Endodermal cell (in vitro differentiated cells): ENCODE measurements at regions not wholly inside any gene's neighbourhood (a gene's known extent, or its start where the extent isn't known, plus 50 kb on each side); places are given as distances from the start of the nearest gene placed in this dataset.

Source experiments
- DNase-seq: peaks from one replicate; pipeline ENCODE4 v3.0.0-alpha.2; 2017
- H3K27ac ChIP-seq: 2 replicates; pipeline ENCODE4 v1.5.1; 2013; ENCODE audit warnings: mild to moderate bottlenecking, low read depth, low read length, moderate library complexity
- H3K27me3 ChIP-seq: 2 replicates; pipeline ENCODE4 v1.6.1; 2013; ENCODE audit warnings: mild to moderate bottlenecking, low read length, moderate library complexity; ENCODE audit not compliant: insufficient read depth, control insufficient read depth, poor library complexity, severe bottlenecking
- H3K36me3 ChIP-seq: 2 replicates; pipeline ENCODE4 v1.7.0; 2013; ENCODE audit warnings: mild to moderate bottlenecking, low read length, moderate library complexity; ENCODE audit not compliant: control insufficient read depth, insufficient read depth
- H3K4me1 ChIP-seq: one replicate; pipeline ENCODE4 v1.7.0; 2013; ENCODE audit warnings: low read length; ENCODE audit not compliant: control insufficient read depth, insufficient read depth
- H3K4me3 ChIP-seq: 2 replicates; pipeline ENCODE4 v1.5.1; 2013; ENCODE audit warnings: mild to moderate bottlenecking, low read length, moderate library complexity
- H3K9ac ChIP-seq: 2 replicates; pipeline ENCODE4 v1.6.1; 2013; ENCODE audit warnings: mild to moderate bottlenecking, low read length, moderate library complexity; ENCODE audit not compliant: poor library complexity, severe bottlenecking; ENCODE audit errors: extremely low read depth
- H3K9me3 ChIP-seq: 2 replicates; pipeline ENCODE4 v1.6.1; 2013; ENCODE audit warnings: mild to moderate bottlenecking, low read length, moderate library complexity; ENCODE audit not compliant: control insufficient read depth
- H3K27ac Mint-ChIP-seq: 2 replicates; pipeline ENCODE4 v1.8.0; 2020; ENCODE audit warnings: mixed read lengths
- H3K27me3 Mint-ChIP-seq: 2 replicates; pipeline ENCODE4 v1.8.0; 2021; ENCODE audit warnings: mild to moderate bottlenecking, mixed read lengths; ENCODE audit not compliant: insufficient read depth
- H3K36me3 Mint-ChIP-seq: 2 replicates; pipeline ENCODE4 v1.8.0; 2020; ENCODE audit warnings: low read depth, mixed read lengths
- H3K4me1 Mint-ChIP-seq: 2 replicates; pipeline ENCODE4 v1.8.0; 2020; ENCODE audit warnings: mixed read lengths
- H3K4me3 Mint-ChIP-seq: 2 replicates; pipeline ENCODE4 v1.8.0; 2020; ENCODE audit warnings: mild to moderate bottlenecking, moderate library complexity, mixed read lengths
- H3K9me3 Mint-ChIP-seq: 2 replicates; pipeline ENCODE4 v1.8.0; 2020; ENCODE audit warnings: mild to moderate bottlenecking, mixed read lengths
- WGBS, 2 experiments: methylation state at CpG; one replicate each; pipeline versions ENCODE4 v1.1.5 to v1.1.7; 2013; ENCODE audit warnings: missing lambda C conversion rate in 2 of 2, mixed read lengths in 1 of 2; ENCODE audit not compliant: insufficient coverage in 1 of 2, insufficient read length in 1 of 2; 5-methylcytosine and 5-hydroxymethylcytosine counted together
- TF ChIP-seq, protein P1 (sequence below): fragments of 200-600 bp; sonication (generic); conservative IDR thresholded peaks from 2 replicates; pipeline ENCODE4 v1.5.0; 2021; ENCODE audit warnings: antibody characterized with exemption, mild to moderate bottlenecking

DNA sequence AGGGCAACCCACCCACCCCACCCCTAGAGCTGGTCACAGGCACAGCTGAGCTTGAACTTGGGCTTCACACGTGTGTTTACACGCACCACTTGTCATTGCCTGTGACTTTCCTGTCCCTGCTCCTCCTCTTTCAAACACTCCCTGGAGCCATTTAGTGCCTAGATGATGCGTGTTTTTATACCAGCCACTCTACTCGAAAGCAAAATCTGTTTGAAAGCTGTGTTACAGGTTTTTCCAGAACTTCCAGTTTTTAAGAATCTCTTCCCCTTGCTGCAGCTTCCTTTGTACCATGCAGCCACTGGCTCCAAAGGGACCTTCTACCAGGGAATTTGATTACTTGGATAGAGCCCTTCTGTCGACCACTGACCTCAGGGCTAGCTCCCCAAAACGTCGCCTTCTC, 78.8 kb upstream of the SPRY4 start:
- Histone ChIP-seq H3K4me1 (no peaks in the 10 kb centered on the region), H3K4me3 (no peak overlapping the region), H3K9me3 (no peaks in the 10 kb centered on the region), H3K27ac (no peak overlapping the region), H3K9ac (no peak overlapping the region), H3K36me3 (no peaks in the 10 kb centered on the region), H3K27me3 (no peaks in the 10 kb centered on the region)
- H3K36me3 Mint-ChIP-seq = no peaks in the 10 kb centered on the region
- H3K27me3 Mint-ChIP-seq = no peaks in the 10 kb centered on the region
- 78 to 80% methylated on average over 7 of the region's 7 CpGs for WGBS, 2 experiments
- no peaks in the 10 kb centered on the region for H3K9me3 Mint-ChIP-seq
- no peak overlapping the region for H3K27ac Mint-ChIP-seq
- TF ChIP-seq, protein P1, sequence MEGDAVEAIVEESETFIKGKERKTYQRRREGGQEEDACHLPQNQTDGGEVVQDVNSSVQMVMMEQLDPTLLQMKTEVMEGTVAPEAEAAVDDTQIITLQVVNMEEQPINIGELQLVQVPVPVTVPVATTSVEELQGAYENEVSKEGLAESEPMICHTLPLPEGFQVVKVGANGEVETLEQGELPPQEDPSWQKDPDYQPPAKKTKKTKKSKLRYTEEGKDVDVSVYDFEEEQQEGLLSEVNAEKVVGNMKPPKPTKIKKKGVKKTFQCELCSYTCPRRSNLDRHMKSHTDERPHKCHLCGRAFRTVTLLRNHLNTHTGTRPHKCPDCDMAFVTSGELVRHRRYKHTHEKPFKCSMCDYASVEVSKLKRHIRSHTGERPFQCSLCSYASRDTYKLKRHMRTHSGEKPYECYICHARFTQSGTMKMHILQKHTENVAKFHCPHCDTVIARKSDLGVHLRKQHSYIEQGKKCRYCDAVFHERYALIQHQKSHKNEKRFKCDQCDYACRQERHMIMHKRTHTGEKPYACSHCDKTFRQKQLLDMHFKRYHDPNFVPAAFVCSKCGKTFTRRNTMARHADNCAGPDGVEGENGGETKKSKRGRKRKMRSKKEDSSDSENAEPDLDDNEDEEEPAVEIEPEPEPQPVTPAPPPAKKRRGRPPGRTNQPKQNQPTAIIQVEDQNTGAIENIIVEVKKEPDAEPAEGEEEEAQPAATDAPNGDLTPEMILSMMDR = no peak
- peaks cover 11% of the 10 kb centered on the region for H3K4me1 Mint-ChIP-seq
- H3K4me3 Mint-ChIP-seq = no peak overlapping the region
- no peak for DNase-seq

DNA sequence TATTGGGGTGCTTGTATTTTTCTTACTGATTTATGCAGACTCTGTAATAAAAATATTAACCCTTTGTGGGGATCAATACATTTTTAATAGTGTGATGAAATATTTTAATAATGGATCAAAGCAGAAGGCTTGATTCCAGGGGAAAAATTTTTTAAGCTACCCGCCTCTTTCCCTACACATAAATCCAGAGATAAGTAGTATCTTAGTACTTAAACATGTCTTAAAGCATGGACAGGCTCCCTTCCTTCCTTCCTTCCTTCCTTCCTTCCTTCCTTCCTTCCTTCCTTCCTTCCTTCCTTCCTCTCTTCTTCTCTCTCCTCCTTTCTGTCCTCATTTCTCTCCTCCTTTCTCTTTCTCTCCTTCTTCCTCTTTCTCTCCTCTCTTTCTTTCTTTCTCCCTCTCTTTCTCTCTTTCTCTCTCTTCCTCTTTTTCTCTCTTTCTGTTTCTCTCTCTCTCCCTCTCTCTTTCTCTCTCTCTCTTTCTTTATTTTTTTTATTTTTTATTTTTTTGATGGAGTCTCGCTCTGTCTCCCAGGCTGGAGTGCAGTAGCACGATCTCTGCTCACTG, 78.0 kb upstream of the SPRY4 start:
- Mint-ChIP-seq H3K27ac (no peak overlapping the region), H3K27me3 (no peaks in the 10 kb centered on the region), H3K4me3 (no peak overlapping the region), H3K4me1 (peaks cover 11% of the 10 kb centered on the region), H3K36me3 (no peaks in the 10 kb centered on the region), H3K9me3 (no peaks in the 10 kb centered on the region)
- no peaks in the 10 kb centered on the region for H3K9me3 ChIP-seq
- DNase-seq = no peak
- no peak overlapping the region for H3K4me3 ChIP-seq
- WGBS, 2 experiments = 89 to 95% methylated on average over 2 to 3 of the region's 3 CpGs
- H3K27ac ChIP-seq = no peak overlapping the region
- no peaks in the 10 kb centered on the region for H3K36me3 ChIP-seq
- H3K4me1 ChIP-seq = no peaks in the 10 kb centered on the region
- TF ChIP-seq, protein P1 = no peak
- H3K9ac ChIP-seq = no peak overlapping the region
- no peaks in the 10 kb centered on the region for H3K27me3 ChIP-seq

DNA sequence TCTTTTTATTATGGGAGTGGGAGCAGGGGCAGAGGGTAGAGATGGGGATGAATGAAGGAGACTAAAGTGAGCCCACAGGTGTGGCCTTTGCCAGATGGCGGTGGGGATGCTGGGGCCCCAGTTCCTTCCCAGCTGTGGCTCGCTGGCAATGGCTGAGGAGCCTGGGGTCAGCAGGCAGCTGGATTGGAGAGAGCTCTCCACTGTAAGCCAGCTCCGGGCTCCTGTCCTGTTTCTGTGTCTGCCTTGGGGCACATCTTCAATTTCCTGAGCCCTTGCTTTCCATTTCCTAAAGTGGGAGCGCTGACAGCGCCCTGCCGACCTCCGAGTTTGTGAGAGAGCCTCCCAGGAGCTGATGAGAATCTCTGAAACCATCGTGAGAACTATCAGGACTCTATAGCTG, 75.6 kb upstream of the SPRY4 start:
- Histone ChIP-seq H3K4me3 (no peak overlapping the region), H3K9ac (no peak overlapping the region), H3K27ac (no peak overlapping the region), H3K36me3 (no peaks in the 10 kb centered on the region), H3K9me3 (peaks cover 17% of the 10 kb centered on the region), H3K4me1 (no peaks in the 10 kb centered on the region), H3K27me3 (no peaks in the 10 kb centered on the region)
- Mint-ChIP-seq H3K9me3 (peaks cover 16% of the 10 kb centered on the region), H3K27me3 (no peaks in the 10 kb centered on the region), H3K4me3 (no peak overlapping the region), H3K27ac (no peak overlapping the region), H3K4me1 (peaks cover 11% of the 10 kb centered on the region), H3K36me3 (peaks cover 22% of the 10 kb centered on the region)
- TF ChIP-seq, protein P1 = no peak
- no peak for DNase-seq
- 90 to 94% methylated on average over 7 to 8 of the region's 8 CpGs for WGBS, 2 experiments
